Activated T-helper 1 cell treated with anti-CD3 and anti-CD28 coated beads, Interleukin-12 subunit alpha, Interleukin-12 subunit beta, Interleukin-2, Interleukin-4 antibody, amounts not matched to agents 30 ng/mL and 10 ng/mL and 1 ng/mL, durations not matched to agents 14 hours and 24 hours and 36 hours (primary cell): ENCODE measurements at regions not wholly inside any gene's neighbourhood (a gene's known extent, or its start where the extent isn't known, plus 50 kb on each side); places are given as distances from the start of the nearest gene placed in this dataset.
"Not testable (repeated sequence)": the region's sequence is repeated elsewhere in the genome, so short reads cannot be mapped to it uniquely, and the experiment has no call there.

Source experiments
- DNase-seq: peaks from one replicate; pipeline ENCODE4 v3.0.0; 2021; ENCODE audit warnings: low spot score
- H3K27ac Mint-ChIP-seq: one replicate; pipeline ENCODE4 v1.8.0; 2021; ENCODE audit warnings: mild to moderate bottlenecking, mixed read lengths
- H3K27me3 Mint-ChIP-seq: one replicate; pipeline ENCODE4 v1.8.0; 2022; ENCODE audit warnings: mild to moderate bottlenecking, moderate library complexity, mixed read lengths; ENCODE audit not compliant: insufficient read depth
- H3K36me3 Mint-ChIP-seq: one replicate; pipeline ENCODE4 v1.8.0; 2021; ENCODE audit warnings: low read depth, mixed read lengths
- H3K4me1 Mint-ChIP-seq: one replicate; pipeline ENCODE4 v1.8.0; 2021; ENCODE audit warnings: low read depth, mixed read lengths
- H3K4me3 Mint-ChIP-seq: one replicate; pipeline ENCODE4 v1.8.0; 2021; ENCODE audit warnings: mild to moderate bottlenecking, moderate library complexity, mixed read lengths
- H3K9me3 Mint-ChIP-seq: one replicate; pipeline ENCODE4 v1.8.0; 2021; ENCODE audit warnings: mixed read lengths
- intact Hi-C: fragments of 100-400 bp; cut with micrococcal nuclease; formaldehyde crosslinking; loops from one replicate; pipeline ENCODE4 v1.15.1; 2024

DNA sequence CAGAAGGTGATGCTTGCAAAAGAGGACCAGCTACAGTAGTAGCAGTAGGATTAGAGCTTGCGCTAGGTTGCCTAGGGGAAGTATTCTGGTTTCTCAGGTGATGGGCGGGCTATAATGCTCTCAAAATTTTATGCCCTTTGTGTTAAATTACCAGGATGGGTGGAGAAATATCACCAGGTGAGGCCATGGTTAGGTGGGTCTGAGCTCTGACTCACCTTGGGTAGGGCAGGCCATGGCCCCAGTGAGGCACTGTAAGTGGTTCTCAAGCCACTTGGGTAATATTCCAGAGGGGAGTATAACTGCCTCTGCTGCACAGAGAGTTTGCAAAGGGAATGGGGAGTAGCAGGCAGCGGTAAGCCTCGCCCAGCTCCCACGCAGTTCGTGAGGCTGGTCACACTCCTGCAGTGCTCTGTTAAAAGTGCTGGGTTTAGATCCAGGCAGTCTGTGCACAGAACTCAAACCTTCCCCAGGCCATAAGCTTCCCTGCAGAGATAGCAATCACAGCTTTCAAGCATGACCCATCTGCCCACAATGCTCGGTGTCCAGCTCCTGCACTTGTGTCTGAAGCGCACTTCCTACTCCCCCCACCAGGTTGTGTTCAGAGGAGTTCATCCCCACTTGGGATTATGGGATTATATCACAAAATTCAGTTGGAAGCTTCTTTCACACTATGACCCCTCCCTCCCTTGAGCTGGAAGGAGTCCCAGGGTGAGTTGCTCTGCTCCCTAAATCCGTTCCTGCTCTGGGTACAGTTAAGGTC lies 575.0 kb downstream of the CHSY3 start:
- intact Hi-C loops, result no loop called here
- H3K27me3 Mint-ChIP-seq, result no peaks in the 10 kb centered on the region
- H3K9me3 Mint-ChIP-seq, result peaks cover 7% of the 10 kb centered on the region
- H3K27ac Mint-ChIP-seq, result no peak overlapping the region
- no peak overlapping the region for H3K4me3 Mint-ChIP-seq
- H3K36me3 Mint-ChIP-seq, result no peaks in the 10 kb centered on the region
- DNase-seq, result no peak
- no peaks in the 10 kb centered on the region for H3K4me1 Mint-ChIP-seq

DNA sequence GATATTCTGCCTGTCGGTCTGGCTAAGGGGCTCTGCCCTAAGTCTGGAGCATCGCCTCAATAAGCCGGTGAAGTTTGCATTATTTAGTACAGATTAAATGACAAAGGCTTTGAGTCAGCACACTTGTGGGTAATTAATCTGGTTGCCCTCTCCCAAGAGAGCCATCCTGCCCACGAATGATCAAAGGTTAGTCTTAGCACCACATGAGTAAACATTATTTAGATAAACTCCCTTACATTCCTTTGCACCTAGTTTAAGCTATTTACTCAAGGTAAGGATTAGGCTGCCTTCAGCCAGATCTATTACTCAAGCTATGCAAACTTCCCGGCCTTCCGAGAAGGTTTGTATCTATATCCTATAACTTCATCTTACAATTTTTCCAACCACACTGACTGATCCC lies 572.1 kb downstream of the CHSY3 start:
- Mint-ChIP-seq H3K27me3 (no peaks in the 10 kb centered on the region), H3K4me3 (no peak overlapping the region), H3K4me1 (no peaks in the 10 kb centered on the region), H3K9me3 (peaks cover 7% of the 10 kb centered on the region), H3K27ac (no peak overlapping the region), H3K36me3 (no peaks in the 10 kb centered on the region)
- DNase-seq, result no peak
- intact Hi-C loops, result no loop called here

DNA sequence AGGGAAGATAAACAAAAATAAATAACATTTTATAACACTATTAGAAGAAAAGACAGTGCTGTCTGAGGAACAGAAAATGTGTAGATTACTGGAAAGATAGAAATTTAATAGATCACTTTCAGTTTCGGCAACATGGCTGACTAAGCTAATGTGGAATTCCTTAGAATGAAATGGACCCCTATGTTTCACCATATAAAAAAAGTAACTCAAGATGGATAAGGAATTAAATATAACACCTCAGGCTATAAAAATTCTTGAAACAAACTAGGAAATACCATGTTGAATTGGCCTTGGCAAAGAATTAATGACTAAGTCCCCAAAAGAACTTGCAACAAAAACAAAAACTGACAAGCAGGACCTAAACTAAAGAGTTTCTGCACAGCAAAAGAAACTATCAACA lies 558.3 kb downstream of the CHSY3 start:
- Mint-ChIP-seq H3K27me3 (no peaks in the 10 kb centered on the region), H3K4me3 (no peak overlapping the region), H3K4me1 (no peaks in the 10 kb centered on the region), H3K27ac (no peak overlapping the region), H3K36me3 (no peaks in the 10 kb centered on the region), H3K9me3 (no peaks in the 10 kb centered on the region)
- intact Hi-C loops, result no loop called here
- no peak for DNase-seq

DNA sequence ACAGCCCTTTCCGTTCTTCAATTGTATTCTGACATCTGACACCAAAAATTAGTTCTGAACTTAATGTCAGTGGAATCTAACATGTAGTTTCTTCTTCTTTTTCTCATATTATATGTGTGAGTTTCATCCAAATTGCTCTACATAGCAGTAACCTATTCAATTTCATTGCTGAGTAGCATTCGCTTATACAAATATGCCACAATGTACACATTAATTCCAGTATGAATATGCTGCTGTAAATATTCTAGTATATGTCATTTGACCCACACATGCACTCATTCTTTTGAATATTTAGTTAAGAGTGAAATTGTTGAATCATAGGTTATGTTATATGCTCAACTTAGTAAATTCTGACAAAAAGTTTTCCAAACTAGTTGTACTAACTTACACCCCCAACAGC lies 550.9 kb downstream of the CHSY3 start:
- intact Hi-C loops, result no loop called here
- H3K36me3 Mint-ChIP-seq, result no peaks in the 10 kb centered on the region
- H3K4me1 Mint-ChIP-seq, result no peaks in the 10 kb centered on the region
- peaks cover 10% of the 10 kb centered on the region for H3K9me3 Mint-ChIP-seq
- no peak for DNase-seq
- H3K4me3 Mint-ChIP-seq, result no peak overlapping the region
- H3K27me3 Mint-ChIP-seq, result no peaks in the 10 kb centered on the region
- H3K27ac Mint-ChIP-seq, result no peak overlapping the region

DNA sequence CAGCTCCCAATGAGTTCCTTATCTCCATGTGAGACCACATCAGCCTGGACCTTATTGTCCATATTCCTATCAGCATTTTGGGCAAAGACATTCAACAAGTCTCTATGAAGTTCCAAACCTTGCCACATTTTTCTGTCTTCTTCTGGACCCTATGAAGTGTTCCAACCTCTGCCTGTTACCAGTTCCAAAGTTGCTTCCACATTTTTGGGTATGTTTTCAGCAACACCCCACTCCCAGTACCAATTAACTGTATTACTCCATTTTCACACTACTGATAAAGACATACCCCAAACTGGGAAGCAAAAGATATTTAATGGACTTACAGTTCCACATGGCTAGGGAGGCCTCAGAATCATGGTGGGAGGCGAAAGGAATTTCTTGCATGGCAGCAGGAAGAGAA lies 548.5 kb downstream of the CHSY3 start:
- no peaks in the 10 kb centered on the region for H3K36me3 Mint-ChIP-seq
- no peak overlapping the region for H3K27ac Mint-ChIP-seq
- DNase-seq, result no peak
- H3K4me1 Mint-ChIP-seq, result no peaks in the 10 kb centered on the region
- peaks cover 10% of the 10 kb centered on the region for H3K9me3 Mint-ChIP-seq
- H3K4me3 Mint-ChIP-seq, result no peak overlapping the region
- no peaks in the 10 kb centered on the region for H3K27me3 Mint-ChIP-seq
- intact Hi-C loops, result no loop called here

DNA sequence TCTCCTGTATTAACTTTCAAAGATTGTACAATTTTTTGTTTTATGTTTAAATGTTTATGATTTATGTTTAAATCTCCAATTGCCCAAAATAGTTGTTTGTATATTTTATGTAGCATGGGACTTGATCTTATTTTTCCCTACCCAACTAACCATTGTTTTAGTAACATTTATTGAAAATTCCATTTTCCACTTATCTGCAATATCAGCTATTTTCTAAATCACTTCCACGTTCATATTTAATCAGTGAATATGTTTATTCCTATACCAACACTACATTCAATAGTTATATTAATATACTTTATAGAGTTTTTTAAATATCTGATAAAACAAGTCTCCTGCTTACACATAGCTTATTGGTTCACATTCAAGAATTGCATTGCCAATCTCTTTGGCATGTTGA lies 532.2 kb downstream of the CHSY3 start:
- Mint-ChIP-seq H3K36me3 (no peaks in the 10 kb centered on the region), H3K4me3 (no peak overlapping the region), H3K9me3 (peaks cover 11% of the 10 kb centered on the region), H3K27ac (no peak overlapping the region), H3K4me1 (no peaks in the 10 kb centered on the region), H3K27me3 (no peaks in the 10 kb centered on the region)
- DNase-seq, result no peak
- intact Hi-C loops, result no loop called here

DNA sequence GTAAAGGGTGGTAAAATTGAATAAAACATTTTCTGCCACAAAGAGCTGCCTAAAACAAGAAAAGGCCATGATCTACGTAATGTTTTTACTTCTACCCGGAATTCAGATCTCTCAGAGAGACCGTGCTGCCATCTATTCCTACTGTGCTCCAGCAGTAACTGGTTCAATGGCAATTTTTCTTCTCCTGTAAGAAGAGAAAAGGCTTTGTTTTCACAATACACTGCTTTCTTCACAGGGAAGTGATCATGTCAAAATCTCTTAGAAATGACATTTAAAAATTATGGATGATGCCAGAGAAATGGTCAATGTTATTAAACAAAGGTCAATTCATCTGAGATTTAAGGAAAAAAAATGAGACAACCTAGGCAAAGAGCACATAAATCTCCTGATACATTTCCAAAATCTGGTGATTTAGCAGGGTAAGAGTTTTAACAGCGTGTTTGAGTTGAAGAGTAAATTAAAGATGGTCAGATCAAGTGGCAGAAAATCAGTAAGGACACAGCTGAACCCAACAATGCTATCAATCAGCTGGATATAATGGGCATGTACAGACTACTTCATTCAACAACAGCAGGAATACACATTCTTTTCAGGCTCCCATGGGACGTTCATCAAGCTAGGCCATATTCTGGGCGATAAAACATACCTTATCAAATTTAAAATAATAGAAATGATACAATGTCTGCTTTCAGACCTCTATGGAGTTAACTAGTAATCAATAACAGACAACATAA lies 523.1 kb downstream of the CHSY3 start:
- Mint-ChIP-seq H3K4me1 (no peaks in the 10 kb centered on the region), H3K27ac (no peak overlapping the region), H3K9me3 (no peaks in the 10 kb centered on the region), H3K36me3 (no peaks in the 10 kb centered on the region), H3K27me3 (no peaks in the 10 kb centered on the region), H3K4me3 (no peak overlapping the region)
- no peak for DNase-seq
- intact Hi-C loops, result no loop called here

DNA sequence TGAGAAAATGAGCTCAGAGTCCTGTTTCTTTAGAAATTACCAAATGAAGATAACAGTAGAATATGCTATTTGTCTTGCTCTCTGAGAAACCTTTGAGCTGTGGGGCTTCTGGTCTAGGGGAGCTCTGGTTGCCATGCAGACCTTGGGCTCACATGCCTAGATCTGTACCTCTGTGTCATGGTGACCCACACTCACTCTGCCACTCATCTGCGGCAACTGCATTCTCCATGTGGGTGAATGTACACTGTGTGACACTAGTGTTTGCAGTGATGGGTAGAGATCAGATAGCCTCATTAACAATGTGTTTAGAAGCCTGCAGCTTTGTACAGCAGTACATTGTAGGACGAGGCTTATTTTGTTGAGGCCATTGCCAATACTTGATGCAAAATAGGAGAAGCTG lies 521.2 kb downstream of the CHSY3 start:
- H3K4me1 Mint-ChIP-seq, result no peaks in the 10 kb centered on the region
- DNase-seq, result no peak
- H3K27me3 Mint-ChIP-seq, result no peaks in the 10 kb centered on the region
- intact Hi-C loops, result no loop called here
- no peak overlapping the region for H3K27ac Mint-ChIP-seq
- no peaks in the 10 kb centered on the region for H3K9me3 Mint-ChIP-seq
- H3K36me3 Mint-ChIP-seq, result no peaks in the 10 kb centered on the region
- no peak overlapping the region for H3K4me3 Mint-ChIP-seq

DNA sequence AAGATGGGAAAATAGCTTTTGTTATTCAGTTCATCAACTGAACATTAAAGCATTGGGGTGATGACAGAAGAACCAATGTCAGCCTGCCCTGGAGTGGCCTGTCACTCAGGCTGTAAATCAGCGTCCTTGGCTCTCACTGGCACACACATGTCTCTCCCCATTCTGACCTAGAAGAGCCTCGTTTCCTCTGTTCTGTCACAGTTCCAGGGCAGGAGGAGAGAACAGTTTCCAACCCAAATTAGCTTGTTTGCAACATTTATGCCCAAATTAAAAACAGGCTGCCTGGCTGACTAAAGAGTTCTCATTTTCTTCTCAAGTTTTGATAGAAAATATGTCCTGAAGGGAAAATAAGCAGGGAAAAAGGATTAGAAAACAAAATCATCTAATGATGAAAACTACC lies 520.1 kb downstream of the CHSY3 start:
- no peaks in the 10 kb centered on the region for H3K36me3 Mint-ChIP-seq
- H3K4me3 Mint-ChIP-seq, result no peak overlapping the region
- no peak for DNase-seq
- no peaks in the 10 kb centered on the region for H3K9me3 Mint-ChIP-seq
- H3K4me1 Mint-ChIP-seq, result no peaks in the 10 kb centered on the region
- no peak overlapping the region for H3K27ac Mint-ChIP-seq
- no peaks in the 10 kb centered on the region for H3K27me3 Mint-ChIP-seq
- intact Hi-C loops, result no loop called here

DNA sequence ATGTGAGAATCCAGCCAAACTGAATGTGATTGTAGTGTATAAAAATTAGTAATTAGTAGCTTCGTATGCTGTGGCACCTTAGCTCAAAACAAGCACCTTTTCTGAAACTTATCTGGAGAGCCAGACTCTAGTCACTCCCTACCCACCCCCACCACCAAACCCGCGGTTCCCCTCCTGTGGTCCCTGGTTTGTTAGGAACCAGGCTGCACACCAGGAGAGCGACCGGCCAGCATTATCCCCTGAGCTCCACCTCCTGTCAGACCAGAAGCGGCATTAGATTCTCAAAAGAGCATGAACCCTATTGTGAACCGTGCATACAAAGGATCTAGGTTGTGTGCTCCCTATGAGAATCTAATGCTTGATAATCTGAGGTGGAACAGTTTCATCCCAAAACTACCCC lies 498.6 kb downstream of the CHSY3 start:
- Mint-ChIP-seq H3K36me3 (no peaks in the 10 kb centered on the region), H3K27ac (no peak overlapping the region), H3K9me3 (no peaks in the 10 kb centered on the region), H3K4me1 (no peaks in the 10 kb centered on the region), H3K27me3 (no peaks in the 10 kb centered on the region), H3K4me3 (no peak overlapping the region)
- DNase-seq, result no peak
- intact Hi-C loops, result no loop called here

DNA sequence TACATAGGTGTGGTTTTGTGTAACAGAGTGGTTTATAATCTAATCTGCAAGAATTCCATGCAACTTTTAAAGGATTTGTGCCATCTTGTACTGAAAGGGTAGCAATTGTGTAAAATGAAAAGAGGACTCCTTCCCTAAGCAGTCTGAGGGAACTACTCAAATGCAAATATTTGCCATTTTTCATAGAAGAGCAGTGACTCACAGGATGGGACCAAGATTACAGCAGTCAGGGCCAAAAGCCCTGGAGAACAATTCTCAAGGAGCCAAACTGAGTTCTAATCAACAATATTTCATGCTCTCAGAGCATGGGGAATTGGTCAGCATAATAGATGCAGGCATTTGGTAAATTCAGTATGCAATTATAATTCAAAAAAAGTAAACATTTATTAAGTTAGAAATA lies 495.8 kb downstream of the CHSY3 start:
- Mint-ChIP-seq H3K4me3 (no peak overlapping the region), H3K27me3 (no peaks in the 10 kb centered on the region), H3K4me1 (no peaks in the 10 kb centered on the region), H3K27ac (no peak overlapping the region), H3K36me3 (no peaks in the 10 kb centered on the region), H3K9me3 (no peaks in the 10 kb centered on the region)
- intact Hi-C loops, result no loop called here
- DNase-seq, result no peak

DNA sequence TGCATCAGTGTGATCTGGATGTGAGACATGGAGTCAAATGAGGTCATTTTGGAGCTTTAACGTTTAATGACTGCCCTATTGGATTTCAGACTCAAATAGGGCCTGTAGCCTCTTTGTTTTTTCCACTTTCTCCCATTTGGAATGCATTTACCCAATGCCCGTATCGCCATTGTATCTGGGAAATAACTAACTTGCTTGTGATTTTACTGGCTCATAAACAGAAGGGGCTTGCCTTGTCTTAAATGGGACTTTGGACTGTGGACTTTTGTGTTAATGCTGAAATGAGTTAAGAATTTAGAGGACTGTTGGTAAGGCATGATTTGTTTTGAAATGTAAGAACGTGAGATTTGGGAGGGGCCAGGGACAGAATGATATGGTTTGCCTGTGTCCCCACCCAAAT lies 494.6 kb downstream of the CHSY3 start:
- intact Hi-C loops, result no loop called here
- Mint-ChIP-seq H3K27me3 (no peaks in the 10 kb centered on the region), H3K27ac (no peak overlapping the region), H3K4me1 (no peaks in the 10 kb centered on the region), H3K4me3 (no peak overlapping the region), H3K36me3 (no peaks in the 10 kb centered on the region), H3K9me3 (no peaks in the 10 kb centered on the region)
- no peak for DNase-seq

DNA sequence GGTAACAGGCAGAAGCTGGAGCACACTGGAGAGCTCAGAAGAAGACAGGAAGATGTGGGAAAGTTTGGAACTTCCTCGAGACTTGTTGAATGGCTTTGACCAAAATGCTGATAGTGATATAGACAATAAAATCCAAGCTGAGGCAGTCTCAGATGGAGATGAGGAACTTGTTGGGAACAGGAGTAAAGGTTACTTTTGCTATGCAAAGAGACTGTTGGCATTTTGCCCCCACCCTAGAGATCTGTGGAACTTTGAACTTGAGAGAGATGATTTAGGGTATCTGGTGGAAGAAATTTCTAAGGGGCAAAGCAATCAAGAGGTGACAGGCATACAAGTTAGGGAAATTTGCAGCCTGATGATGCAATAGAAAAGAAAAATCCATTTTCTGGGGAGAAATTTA lies 493.5 kb downstream of the CHSY3 start:
- H3K27me3 Mint-ChIP-seq, H3K36me3 Mint-ChIP-seq, intact Hi-C loops, H3K4me3 Mint-ChIP-seq, H3K27ac Mint-ChIP-seq, H3K9me3 Mint-ChIP-seq, DNase-seq, H3K4me1 Mint-ChIP-seq: not testable (repeated sequence)

DNA sequence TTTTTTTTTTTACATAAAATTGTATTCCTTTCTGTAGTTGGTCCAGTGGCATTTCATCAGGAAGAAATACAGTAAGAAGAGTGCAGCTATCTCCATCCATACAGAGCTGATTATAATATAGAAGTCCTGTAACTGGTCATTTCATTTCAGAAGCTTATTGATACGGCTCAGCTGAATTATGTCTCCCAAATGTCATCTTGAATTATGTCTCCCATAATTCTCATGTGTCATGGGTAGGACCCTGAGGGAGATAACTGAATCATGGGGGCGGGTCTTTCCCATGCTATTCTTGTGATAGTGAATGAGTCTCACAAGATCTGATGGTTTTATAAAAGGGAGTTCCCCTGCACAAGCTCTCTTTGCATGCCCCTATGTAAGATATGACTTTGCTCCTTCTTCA lies 492.9 kb downstream of the CHSY3 start:
- no peaks in the 10 kb centered on the region for H3K9me3 Mint-ChIP-seq
- H3K27me3 Mint-ChIP-seq, result no peaks in the 10 kb centered on the region
- H3K4me3 Mint-ChIP-seq, result no peak overlapping the region
- no peaks in the 10 kb centered on the region for H3K4me1 Mint-ChIP-seq
- H3K36me3 Mint-ChIP-seq, result no peaks in the 10 kb centered on the region
- intact Hi-C loops, result no loop called here
- no peak for DNase-seq
- no peak overlapping the region for H3K27ac Mint-ChIP-seq
